Stimulated activated CD4-positive, alpha-beta T cell treated with anti-CD3 and anti-CD28 coated beads, Interleukin-12 subunit alpha, Interleukin-12 subunit beta, amount 100 ng/mL, for 48 hours (primary cell): ENCODE measurements at regions not wholly inside any gene's neighbourhood (a gene's known extent, or its start where the extent isn't known, plus 50 kb on each side); places are given as distances from the start of the nearest gene placed in this dataset.
"Not testable (repeated sequence)": the region's sequence is repeated elsewhere in the genome, so short reads cannot be mapped to it uniquely, and the experiment has no call there.

Source experiments
- DNase-seq, 3 donors: peaks; one replicate each; pipeline ENCODE4 v3.0.0-alpha.2; 2020; ENCODE audit warnings: low read depth in 2 of 3, low spot score in 1 of 3

- no peak for DNase-seq
Observed at GRCh38 chr4:130955520-130955919, 1859.6 kb downstream of the C4orf33 start.

DNA sequence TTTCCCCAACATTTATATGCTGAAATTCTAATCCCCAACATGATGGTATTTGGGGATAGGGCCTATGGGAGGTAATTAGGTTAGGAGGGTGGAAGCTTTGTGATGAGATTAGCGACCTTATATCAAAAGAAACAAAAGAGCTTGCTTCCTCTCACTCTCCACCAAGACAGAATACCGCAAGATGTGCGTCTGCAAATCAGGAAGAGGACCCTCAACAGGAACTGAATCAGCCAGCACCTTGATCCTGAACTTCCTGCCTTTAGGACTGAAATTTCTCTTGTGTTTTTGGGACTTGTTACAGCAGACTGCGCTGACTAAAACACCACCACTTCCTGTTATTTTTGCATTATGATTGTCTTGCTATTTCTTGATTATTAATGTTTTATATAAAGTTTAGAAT lies 1889.4 kb downstream of the C4orf33 start:
- no peak for DNase-seq

DNA sequence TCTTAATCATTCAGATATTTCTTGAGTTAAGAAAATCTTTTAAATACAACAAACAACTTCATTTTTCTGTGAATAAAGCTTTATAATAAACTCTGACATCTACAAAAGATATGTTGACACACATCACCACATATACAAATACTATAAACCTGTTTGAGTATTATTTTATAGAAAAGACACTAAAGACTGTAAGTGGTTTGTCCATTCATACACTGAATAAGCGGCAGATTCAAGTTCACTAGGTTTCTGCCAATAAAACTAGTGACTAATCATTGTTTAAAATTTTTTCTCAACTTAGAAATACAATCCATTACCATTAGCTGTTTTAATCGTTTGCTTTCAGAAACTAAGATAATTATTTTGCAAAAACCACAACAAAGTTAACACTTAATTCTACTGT lies 1900.0 kb downstream of the C4orf33 start:
- no peak for DNase-seq

GRCh38 chr4:131001371-131001770 lies 1905.4 kb downstream of the C4orf33 start:
- DNase-seq = no peak

- no peak for DNase-seq
Observed at GRCh38 chr4:131002132-131002531, 1906.2 kb downstream of the C4orf33 start.

DNA sequence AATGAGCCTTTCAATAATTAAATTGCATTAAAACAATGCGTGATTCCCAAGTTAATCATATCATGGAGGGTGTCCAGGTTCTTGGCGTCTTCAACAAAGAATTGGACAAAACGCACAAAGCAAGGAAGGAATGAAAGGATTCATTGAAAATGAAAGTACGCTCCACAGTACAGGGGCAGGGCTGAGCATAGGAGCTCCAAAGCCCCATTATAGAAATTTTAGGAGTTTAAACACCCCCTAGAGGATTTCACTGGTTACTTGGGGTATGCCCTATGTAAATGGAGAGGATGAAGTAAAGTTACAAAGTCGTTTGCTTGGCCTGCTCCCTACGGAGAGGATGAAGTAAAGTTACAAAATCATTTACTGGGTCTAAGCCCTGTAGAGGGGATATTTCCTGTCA lies 1910.4 kb downstream of the C4orf33 start:
- DNase-seq = no peak

DNA sequence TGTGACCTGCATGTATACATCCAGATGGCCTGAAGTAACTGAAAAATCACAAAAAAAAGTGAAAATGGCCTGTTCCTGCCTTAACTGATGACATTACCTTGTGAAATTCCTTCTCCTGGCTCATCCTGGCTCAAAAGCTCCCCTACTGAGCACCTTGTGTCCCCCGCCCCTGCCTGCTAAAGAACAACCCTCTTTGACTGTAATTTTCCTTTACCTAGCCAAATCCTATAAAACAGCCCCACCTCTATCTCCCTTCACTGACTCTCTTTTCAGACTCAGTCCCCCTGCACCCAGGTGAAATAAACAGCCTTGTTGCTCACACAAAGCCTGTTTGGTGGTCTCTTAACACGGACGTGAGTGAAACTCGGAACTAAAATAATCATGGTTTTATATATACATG lies 1916.0 kb downstream of the C4orf33 start:
- DNase-seq = not testable (repeated sequence)

- no peak for DNase-seq
Observed at GRCh38 chr4:131013226-131013625, 1917.3 kb downstream of the C4orf33 start.

GRCh38 chr4:131026771-131027170 lies 1930.8 kb downstream of the C4orf33 start:
- no peak for DNase-seq

GRCh38 chr4:131044368-131044767 lies 1948.4 kb downstream of the C4orf33 start:
- no peak for DNase-seq

GRCh38 chr4:131046821-131047220 lies 1950.9 kb downstream of the C4orf33 start:
- no peak for DNase-seq

GRCh38 chr4:131052646-131053045 lies 1956.7 kb downstream of the C4orf33 start:
- DNase-seq = no peak

GRCh38 chr4:131054489-131055019 lies 1958.6 kb downstream of the C4orf33 start:
- DNase-seq = no peak

- DNase-seq = no peak
Observed at GRCh38 chr4:131061734-131062133, 1965.8 kb downstream of the C4orf33 start.

GRCh38 chr4:131063878-131064277 lies 1967.9 kb downstream of the C4orf33 start:
- no peak for DNase-seq

GRCh38 chr4:131081069-131081468 lies 1985.1 kb downstream of the C4orf33 start:
- DNase-seq = no peak

DNA sequence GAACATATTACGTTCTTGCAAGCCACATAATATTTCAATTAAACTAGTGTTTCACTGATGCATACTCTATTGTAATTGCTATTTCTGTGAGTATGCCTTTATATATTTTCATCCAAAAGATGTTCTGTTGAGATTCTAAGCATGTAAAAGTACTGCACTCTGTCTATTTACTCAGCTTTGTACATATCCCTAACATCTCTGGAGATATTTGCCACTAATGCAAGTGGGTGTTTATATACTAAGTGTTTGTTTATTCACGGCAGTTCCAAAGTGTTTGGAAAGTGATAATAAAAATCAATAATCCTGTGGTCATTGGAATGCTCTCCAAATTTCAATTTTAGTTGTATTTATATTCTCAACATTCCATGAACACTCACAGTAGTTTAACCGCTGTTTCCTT lies 1989.0 kb downstream of the C4orf33 start:
- DNase-seq = no peak

- no peak for DNase-seq
Observed at GRCh38 chr4:131091896-131092295, 1995.9 kb downstream of the C4orf33 start.

- DNase-seq = no peak
Observed at GRCh38 chr4:131093303-131093702, 1997.4 kb downstream of the C4orf33 start.

DNA sequence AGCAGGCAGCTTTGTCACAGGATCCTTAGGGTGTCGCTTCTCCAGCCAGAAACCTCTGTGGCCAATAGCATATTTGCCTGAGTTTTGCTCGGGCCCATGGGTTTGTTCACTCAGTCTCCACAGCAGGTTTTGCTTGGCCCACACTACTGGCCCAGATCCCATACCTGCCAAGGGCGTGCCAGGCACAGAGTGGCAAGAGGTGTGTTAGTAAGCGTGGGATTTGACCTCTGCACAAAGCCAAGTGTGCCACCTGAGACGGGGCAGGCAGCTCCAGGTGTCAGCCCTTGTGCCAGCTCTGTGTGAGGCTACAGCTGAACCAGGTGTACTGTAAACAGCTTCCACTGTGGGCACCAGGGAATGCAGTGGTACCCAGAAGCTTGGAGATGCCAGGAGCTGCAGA lies 2003.0 kb downstream of the C4orf33 start:
- no peak for DNase-seq

- no peak for DNase-seq
Observed at GRCh38 chr4:131113273-131113672, 2017.3 kb downstream of the C4orf33 start.

GRCh38 chr4:131113704-131114103 lies 2017.8 kb downstream of the C4orf33 start:
- DNase-seq = no peak

- DNase-seq = no peak
Observed at GRCh38 chr4:131119661-131120060, 2023.7 kb downstream of the C4orf33 start.

GRCh38 chr4:131137196-131137595 lies 2011.9 kb upstream of the PCDH10 start:
- DNase-seq = no peak
